Esophagus (tissue), 2 donors: ENCODE measurements at regions not wholly inside any gene's neighbourhood (a gene's known extent, or its start where the extent isn't known, plus 50 kb on each side); places are given as distances from the start of the nearest gene placed in this dataset.
A peak's percentile ranks its signal among the peaks of the same experiment; 100 is the strongest.

Experiments used
- H3K27ac ChIP-seq, 2 donors: one replicate each; pipeline ENCODE4 v1.5.1; 2013; ENCODE audit warnings: low read depth in 2 of 2, mild to moderate bottlenecking in 2 of 2, inconsistent platforms in 1 of 2, low read length in 1 of 2, moderate library complexity in 1 of 2
- H3K27me3 ChIP-seq, 2 donors: one replicate each; pipeline ENCODE4 v1.6.1; 2013; ENCODE audit warnings: low read length in 2 of 2, control low read depth in 1 of 2, mild to moderate bottlenecking in 1 of 2; ENCODE audit not compliant: insufficient read depth in 2 of 2, control insufficient read depth in 1 of 2
- H3K36me3 ChIP-seq, 2 donors: one replicate each; pipeline ENCODE4 v1.6.1; 2013; ENCODE audit warnings: low read length in 1 of 2; ENCODE audit not compliant: control insufficient read depth in 2 of 2, insufficient read depth in 2 of 2
- H3K4me1 ChIP-seq, 2 donors: one replicate each; pipeline ENCODE4 v1.6.1; 2013; ENCODE audit warnings: low read length in 1 of 2; ENCODE audit not compliant: control insufficient read depth in 2 of 2, insufficient read depth in 2 of 2
- H3K4me3 ChIP-seq, 2 donors: one replicate each; pipeline ENCODE4 v1.5.1; 2013; ENCODE audit warnings: low read length in 2 of 2, mild to moderate bottlenecking in 2 of 2, low read depth in 1 of 2, moderate library complexity in 1 of 2
- H3K9me3 ChIP-seq, 2 donors: one replicate each; pipeline ENCODE4 v1.6.1; 2013; ENCODE audit warnings: mild to moderate bottlenecking in 2 of 2, low read depth in 1 of 2, low read length in 1 of 2, moderate library complexity in 1 of 2; ENCODE audit not compliant: control insufficient read depth in 2 of 2, insufficient read depth in 1 of 2
- WGBS, 2 donors: extraction: QIAGEN DNeasy Blood & Tissue Kit; methylation state at CpG; one replicate each; pipeline ENCODE4 v1.1.7; 2013; 5-methylcytosine and 5-hydroxymethylcytosine counted together
- donor health status: healthy with polysubstance abuse.
- donor health status: Bipolar disorder and iron deficiency.

- Histone ChIP-seq H3K4me1 (no peaks in the 10 kb centered on the region), H3K27ac (no peak overlapping the region), H3K27me3 (peaks cover 0 to 3% of the 10 kb centered on the region in 2 donors), H3K36me3 (no peaks in the 10 kb centered on the region), H3K9me3 (peaks cover 2 to 4% of the 10 kb centered on the region in 2 donors), H3K4me3 (no peak overlapping the region)
- WGBS, 2 donors, result 67 to 75% methylated on average over 1 of the region's 1 CpG
These were observed 588.6 kb downstream of the BCOR start for GRCh38 chrX:39509157-39509556.

DNA sequence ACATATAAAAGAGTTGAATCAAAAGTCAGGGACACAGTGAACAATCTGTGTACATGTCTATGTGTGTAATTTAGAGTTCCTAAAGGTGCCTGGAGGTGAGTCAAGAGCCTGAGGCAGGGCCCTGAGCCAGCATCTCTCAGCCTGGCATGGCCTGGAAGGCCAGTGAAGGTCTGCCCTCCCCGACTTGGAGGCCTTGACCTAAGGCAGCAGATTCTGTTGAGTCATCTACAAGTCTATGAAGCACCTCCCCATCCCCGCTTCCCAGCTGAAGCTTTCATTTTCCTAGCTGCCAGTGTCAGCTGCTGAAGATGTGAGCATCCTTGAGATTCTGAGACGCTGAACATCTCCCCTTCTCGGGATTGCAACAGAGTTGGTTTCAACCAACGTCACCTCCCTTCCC is 583.9 kb downstream of the BCOR start:
- H3K4me3 ChIP-seq, result no peak overlapping the region
- H3K4me1 ChIP-seq, result peaks cover 0 to 2% of the 10 kb centered on the region in 2 donors
- H3K27me3 ChIP-seq, result no peaks in the 10 kb centered on the region
- no peaks in the 10 kb centered on the region for H3K36me3 ChIP-seq
- WGBS, 2 donors, result 65 to 68% methylated on average over 5 of the region's 5 CpGs
- H3K27ac ChIP-seq, result no peak overlapping the region
- H3K9me3 ChIP-seq, result peaks cover 0 to 4% of the 10 kb centered on the region in 2 donors

DNA sequence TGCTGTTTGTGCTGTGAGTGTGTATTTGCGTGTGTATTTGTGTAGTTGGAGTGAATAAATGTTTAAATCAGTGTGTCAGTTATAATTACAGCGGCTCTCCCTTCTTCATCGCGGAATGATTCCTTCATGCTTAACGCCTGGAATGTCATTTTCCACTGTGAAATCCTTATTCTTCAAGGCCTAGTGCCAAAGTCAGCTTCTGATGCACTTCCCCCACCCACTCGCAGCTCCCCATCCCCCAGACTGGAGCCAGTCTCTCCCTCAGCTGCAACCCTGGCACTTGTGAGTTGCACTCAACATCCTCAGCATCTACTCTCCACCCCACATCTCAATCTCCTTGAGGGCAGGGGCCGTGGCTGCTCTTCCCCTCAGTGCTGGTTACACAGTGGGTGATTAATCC is 583.0 kb downstream of the BCOR start:
- Histone ChIP-seq H3K36me3 (no peaks in the 10 kb centered on the region), H3K27ac (no peak overlapping the region), H3K4me1 (peaks cover 0 to 2% of the 10 kb centered on the region in 2 donors), H3K4me3 (no peak overlapping the region), H3K27me3 (no peaks in the 10 kb centered on the region), H3K9me3 (no peaks in the 10 kb centered on the region)
- 68 to 69% methylated on average over 7 of the region's 7 CpGs for WGBS, 2 donors

- Histone ChIP-seq H3K4me3 (no peak overlapping the region), H3K27me3 (no peaks in the 10 kb centered on the region), H3K4me1 (peaks cover 0 to 2% of the 10 kb centered on the region in 2 donors), H3K27ac (no peak overlapping the region), H3K9me3 (no peaks in the 10 kb centered on the region), H3K36me3 (no peaks in the 10 kb centered on the region)
- 80 to 81% methylated on average over 17 of the region's 17 CpGs for WGBS, 2 donors
These were observed 581.3 kb downstream of the BCOR start for GRCh38 chrX:39516427-39516841.

DNA sequence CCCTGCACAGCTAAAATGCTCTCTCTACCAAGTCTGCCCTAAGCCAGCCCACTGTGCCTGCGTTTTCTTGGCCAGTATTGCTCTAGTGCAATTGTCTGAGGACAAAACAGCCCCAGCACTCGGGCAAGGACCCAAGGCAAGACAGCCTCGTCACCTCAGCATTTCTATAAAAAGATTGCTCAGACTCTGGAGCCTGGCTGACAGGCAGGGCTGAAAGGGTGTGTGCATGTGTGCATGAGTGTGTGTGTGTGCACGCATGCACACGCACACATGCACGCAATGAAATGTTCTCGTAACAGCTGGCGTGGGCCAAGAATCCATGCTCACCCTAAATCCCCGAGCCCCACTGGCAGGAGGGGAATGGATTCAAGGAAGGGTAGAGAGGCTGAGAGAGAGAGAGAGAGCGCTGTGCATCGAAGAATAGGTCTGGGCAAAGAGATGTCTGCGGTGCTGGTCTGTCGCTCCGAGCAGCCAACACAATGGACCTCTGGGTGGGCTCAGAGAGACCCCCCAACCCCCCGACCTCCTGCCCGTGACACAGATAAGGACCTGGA is 579.2 kb downstream of the BCOR start:
- no peak overlapping the region for H3K4me3 ChIP-seq
- 37 to 55% methylated on average over 16 of the region's 16 CpGs for WGBS, 2 donors

DNA sequence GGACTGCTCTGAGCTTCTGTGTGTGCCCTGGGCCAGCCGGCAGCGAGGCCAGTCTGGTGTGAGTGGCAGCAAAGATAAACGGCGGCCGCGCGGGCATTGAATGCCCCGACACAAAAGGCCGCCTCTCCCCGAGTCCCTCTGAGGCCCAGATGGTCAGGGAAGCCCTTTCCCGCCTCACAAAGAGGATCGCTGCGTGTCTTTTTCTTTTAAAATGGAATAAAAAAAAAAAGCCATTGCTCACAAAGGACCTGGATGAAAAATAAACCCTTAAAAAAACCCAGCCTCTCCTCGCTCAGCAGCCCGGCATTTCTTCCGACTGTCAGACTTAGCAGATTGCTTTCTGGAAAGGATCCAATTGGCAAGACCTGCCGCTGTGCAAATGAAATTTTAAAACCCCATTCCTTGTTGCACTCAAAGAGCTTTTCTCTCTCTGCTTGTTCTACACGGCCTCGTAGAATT is 578.7 kb downstream of the BCOR start:
- Histone ChIP-seq H3K9me3 (no peaks in the 10 kb centered on the region), H3K4me3 (no peak overlapping the region), H3K4me1 (peaks cover 0 to 2% of the 10 kb centered on the region in 2 donors), H3K27ac (peak overlapping the region in 1 of 2 donors; percentile 22), H3K27me3 (no peaks in the 10 kb centered on the region), H3K36me3 (no peaks in the 10 kb centered on the region)
- WGBS, 2 donors, result 12 to 37% methylated on average over 19 of the region's 19 CpGs

More for the DNA sequence above, 579.2 kb downstream of the BCOR start:
- Histone ChIP-seq H3K9me3 (no peaks in the 10 kb centered on the region), H3K27me3 (no peaks in the 10 kb centered on the region), H3K27ac (peak overlapping the region in 1 of 2 donors; percentile 22), H3K36me3 (no peaks in the 10 kb centered on the region), H3K4me1 (peaks cover 0 to 2% of the 10 kb centered on the region in 2 donors)

DNA sequence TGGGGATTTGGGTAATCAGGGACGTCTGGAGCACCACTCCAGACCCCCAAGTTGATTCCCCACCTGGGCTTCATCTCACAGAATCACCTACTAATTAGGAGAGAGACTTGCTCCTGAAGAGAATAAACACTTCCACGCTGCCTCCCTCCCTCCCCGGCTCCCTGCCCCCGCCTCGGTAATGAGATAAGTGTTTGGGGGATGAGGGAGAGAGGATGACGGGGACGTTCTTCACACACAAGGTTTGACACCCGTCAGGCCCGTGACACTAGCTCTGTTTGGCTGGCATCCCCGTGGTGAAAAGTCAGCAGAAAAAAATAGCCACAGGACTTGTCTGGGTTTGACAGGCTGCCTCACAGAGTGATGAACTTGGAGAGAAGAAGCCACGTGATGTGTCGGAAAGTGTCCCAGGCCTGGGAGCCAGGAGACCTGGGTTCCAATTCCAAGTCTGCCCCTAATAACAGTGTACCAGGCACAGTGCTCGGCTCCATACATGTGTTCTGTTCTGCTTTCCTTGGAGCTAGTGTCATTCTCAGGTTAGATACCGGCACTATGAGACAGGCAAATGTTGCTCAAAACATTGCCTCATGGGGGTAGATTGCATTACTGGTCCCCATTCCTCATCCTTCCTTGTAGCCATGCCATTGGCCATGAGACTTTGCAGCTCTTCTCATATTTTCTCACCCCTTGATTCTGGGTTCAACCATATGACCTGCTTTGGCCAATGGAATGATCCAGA is 578.0 kb downstream of the BCOR start:
- H3K9me3 ChIP-seq, result no peaks in the 10 kb centered on the region
- no peak overlapping the region for H3K27ac ChIP-seq
- 43 to 62% methylated on average over 14 of the region's 14 CpGs for WGBS, 2 donors
- H3K4me3 ChIP-seq, result no peak overlapping the region
- peaks cover 0 to 2% of the 10 kb centered on the region in 2 donors for H3K4me1 ChIP-seq
- H3K27me3 ChIP-seq, result no peaks in the 10 kb centered on the region
- H3K36me3 ChIP-seq, result no peaks in the 10 kb centered on the region

- Histone ChIP-seq H3K4me3 (no peak overlapping the region), H3K4me1 (no peaks in the 10 kb centered on the region), H3K27me3 (no peaks in the 10 kb centered on the region), H3K27ac (no peak overlapping the region), H3K9me3 (no peaks in the 10 kb centered on the region), H3K36me3 (no peaks in the 10 kb centered on the region)
- WGBS, 2 donors, result 89 to 95% methylated on average over 3 of the region's 3 CpGs
These were observed 572.0 kb downstream of the BCOR start for GRCh38 chrX:39525758-39526157.

- 71 to 75% methylated on average over 3 of the region's 3 CpGs for WGBS, 2 donors
- H3K4me1 ChIP-seq, result no peaks in the 10 kb centered on the region
- no peaks in the 10 kb centered on the region for H3K9me3 ChIP-seq
- no peak overlapping the region for H3K4me3 ChIP-seq
- no peak overlapping the region for H3K27ac ChIP-seq
- no peaks in the 10 kb centered on the region for H3K36me3 ChIP-seq
- no peaks in the 10 kb centered on the region for H3K27me3 ChIP-seq
These were observed 570.7 kb downstream of the BCOR start for GRCh38 chrX:39527025-39527424.
